ELF-1 (cell line): ENCODE measurements at regions not wholly inside any gene's neighbourhood (a gene's known extent, or its start where the extent isn't known, plus 50 kb on each side); places are given as distances from the start of the nearest gene placed in this dataset.
"Not testable (repeated sequence)": the region's sequence is repeated elsewhere in the genome, so short reads cannot be mapped to it uniquely, and the experiment has no call there.

Experiments used
- DNase-seq: peaks from one replicate; pipeline ENCODE4 v3.0.0-alpha.2; 2016; ENCODE audit warnings: low read depth, low spot score

DNA sequence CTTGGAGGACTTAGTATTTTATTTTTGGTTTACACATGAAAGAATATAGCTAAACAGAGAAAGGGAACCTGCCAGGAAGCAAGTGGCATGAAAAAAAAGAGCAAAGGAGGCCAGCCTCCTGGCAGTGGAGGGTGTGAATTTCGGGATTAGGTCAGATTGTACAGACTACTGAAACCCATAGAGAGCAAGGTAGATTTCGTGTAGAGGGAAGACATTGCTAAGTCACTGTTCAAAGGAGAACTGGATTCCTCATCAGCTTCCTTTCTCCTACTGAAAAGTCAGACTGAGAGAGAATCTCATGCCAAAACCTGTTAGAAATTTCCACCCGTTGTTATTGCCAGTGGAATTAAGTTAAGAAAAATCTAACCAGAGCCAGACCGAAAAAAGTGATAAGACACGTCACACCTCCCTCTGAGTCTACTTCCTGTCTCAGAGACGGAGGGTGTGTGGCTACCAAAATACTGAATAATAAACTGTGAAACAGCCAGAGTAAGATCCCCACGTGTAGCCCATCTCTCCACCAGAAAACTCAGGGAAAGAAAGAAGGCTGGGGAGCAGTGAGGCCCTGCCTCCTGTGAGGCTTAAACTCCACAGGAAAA lies 118.8 kb downstream of the SKIDA1 start:
- no peak for DNase-seq

DNA sequence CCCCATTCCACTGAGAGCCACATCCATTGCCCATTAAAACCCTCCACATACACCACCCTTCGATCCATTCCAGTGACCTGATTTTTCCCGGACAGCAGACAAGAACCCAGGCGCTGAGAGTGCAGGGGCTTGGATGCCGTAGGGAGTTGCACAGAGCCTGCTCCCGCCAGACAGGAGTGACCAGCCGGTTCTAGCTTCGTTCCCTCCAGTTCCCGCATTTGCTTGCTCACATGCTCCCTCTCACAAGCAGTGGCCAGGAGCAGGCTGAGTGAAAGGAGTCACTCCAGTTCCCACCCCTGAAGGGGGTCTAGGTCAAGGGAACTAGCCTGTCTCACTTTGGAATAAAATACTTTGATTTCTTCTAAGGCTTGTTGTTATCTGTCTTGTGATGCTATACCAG lies 119.5 kb downstream of the SKIDA1 start:
- DNase-seq: no peak

DNA sequence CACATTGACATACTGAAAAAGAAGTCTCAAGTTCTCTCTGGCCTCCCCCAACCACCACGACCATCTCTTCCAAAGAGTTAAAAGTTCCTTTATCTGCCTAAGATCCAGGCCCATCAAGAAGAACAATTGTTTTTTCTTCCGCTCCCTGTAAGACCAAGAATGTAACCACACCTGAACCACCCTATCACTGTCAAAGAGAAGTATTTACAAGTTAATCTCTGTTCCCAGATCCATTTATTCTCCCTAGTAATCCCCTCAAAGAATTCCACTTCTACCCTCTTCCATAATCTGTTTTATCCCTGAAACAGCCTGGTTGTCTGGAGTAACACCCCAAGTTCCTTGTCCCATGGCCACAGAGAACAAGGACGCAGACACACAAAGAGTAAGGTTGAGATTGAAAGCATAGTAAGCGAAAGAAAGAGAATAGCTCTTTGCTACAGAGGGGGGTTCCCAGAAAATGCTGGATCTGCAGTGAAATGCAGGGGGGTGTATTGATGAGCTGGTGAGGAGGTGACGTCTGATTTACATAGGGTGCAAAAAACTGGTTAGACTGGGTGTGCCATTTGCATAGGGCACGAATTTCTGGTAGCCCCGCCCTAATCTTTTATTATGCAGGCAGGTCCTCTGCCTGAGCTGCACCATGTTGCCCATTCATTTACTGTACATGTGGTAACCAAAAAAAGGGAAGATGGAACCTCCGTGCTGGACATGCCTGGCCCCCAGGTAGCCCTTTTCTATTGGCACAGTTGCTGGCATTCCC lies 122.0 kb downstream of the SKIDA1 start:
- no peak for DNase-seq

DNA sequence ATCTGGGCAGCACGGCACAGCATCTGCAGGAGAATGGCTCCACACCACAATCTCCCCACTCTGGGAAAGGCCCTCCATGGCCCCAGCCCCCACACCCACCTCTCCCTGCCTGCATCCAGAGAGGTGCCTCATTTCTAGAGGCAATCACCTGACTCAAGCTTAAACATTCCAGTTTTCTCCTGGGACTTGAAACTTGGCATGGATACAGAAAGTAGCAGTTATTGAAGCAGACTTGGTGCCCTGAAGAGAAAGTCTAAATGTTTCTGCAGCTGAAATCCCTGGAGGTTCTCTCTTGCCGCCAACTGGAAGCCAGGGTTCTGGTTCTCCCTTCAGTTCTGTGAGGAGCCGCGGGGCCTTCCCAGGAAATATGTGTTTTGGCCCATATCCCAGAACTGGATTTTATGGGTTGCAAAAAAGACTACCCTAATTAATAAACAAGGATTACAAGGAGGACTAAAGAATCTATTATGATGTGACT lies 122.8 kb downstream of the SKIDA1 start:
- DNase-seq: no peak

DNA sequence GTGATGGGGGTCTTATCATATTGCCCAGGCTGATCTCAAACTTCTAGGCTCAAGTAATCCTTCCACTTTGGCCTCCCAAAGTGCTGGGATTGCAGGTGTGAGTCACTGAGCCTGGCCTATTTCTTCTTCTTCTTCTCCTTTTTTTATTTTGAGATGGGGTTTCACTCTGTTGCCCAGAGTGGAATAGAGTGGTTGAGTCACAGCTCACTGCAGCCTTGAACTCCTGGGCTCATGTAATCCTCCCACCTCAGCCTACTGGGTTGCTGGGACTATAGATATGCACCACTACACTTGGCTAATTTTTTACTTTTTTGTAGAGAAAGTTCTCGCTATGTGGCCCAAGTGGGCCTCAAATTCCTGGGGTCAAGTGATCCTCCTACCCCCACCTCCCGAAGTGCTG lies 124.3 kb downstream of the SKIDA1 start:
- no peak for DNase-seq

DNA sequence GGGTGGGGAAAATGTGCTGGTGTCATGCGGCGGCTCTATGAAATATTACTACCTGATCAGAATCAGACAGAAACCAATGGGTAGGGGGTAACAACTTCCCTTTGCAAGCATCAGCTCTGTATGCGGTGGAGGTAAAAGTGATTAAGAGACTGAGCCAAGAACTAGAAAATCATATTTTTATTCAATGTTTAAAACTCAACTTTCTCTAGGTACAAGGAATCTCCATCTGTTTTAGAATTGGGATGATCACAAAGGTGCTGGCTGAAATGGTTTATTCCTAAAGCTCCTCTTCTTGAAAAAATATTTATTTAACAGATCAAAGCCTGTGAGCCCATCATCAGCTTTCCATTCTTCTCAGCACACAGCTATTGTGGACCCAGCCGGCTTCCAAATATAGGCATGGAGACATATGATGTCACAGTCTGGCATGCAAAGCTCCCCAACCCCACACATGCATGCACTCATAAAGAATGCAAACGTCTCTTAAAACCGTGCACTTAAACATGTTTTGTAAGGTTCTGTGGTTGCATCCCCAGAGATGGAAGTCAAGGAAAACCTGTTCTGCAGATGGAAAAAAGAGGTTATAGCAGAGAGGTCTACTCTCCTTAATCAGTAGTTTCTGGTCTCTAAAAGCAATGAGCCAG lies 126.0 kb downstream of the SKIDA1 start:
- no peak for DNase-seq

DNA sequence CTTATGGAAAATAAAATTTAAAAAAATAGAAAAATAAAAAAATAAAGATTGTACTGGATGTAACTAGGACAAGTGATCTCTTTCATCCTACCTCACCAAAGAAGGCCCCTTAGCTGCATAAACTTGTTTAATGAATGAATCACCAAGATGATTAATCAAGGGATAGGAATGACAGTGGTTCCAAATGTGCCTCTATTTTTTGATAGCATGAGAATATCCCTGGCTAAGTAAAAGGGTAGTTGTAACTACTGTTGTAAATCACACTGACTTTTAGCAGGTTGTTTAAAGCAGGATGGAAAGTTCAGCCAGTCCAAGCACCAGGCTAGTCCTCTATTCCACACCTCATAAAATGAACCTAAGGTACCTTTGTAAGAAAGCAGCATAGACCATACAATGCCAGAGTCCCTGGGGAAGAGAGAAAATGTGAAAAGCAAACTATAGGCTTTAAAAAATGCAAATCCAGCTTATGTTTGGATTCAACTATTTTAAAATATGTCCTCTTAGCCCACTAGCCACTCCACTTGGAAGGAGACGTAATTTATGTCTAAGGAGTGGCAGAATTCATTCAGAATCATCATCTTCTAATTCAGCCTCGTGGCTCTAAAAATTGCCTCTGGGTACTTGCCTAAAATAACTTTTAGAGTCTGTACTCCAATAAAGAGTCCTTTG lies 126.8 kb downstream of the SKIDA1 start:
- no peak for DNase-seq

DNA sequence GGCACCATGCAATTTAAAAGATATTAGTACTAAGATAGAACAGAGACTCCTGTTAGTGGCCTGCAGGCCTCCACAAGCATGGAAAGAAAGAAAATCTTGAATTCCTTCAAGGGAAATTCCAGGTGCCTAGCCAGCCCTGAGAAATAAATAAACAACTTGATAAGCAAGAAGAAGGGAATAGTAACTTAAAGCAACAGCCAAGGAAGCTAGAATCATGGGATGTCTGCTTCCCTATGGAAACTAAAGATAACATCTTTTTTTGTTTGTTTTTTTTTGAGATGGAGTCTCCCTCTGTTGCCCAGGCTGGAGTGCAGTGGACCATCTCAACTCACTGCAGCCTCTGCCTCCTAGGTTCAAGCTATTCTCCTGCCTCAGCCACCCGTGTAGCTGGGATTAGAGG lies 128.6 kb downstream of the SKIDA1 start:
- DNase-seq: no peak

DNA sequence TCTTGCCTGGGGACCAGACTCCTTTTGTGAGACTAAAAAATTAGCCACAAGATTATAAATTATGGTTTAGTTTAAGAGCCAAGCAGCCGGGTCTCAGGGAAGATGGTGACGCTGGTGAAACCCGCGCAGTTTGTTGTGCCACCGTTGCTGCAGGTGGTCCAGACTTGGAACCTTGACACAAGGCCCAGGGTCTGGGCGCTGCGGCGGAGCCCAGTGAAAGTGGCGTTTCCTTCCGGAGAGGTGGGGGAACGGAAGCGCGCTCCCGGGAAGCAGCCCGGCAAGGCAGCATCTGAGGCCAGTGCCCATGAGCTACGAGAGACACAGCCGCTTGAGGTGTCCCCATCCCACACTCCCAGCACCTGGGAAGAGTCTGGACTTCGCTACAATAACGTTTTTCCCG lies 131.6 kb downstream of the SKIDA1 start:
- no peak for DNase-seq

DNA sequence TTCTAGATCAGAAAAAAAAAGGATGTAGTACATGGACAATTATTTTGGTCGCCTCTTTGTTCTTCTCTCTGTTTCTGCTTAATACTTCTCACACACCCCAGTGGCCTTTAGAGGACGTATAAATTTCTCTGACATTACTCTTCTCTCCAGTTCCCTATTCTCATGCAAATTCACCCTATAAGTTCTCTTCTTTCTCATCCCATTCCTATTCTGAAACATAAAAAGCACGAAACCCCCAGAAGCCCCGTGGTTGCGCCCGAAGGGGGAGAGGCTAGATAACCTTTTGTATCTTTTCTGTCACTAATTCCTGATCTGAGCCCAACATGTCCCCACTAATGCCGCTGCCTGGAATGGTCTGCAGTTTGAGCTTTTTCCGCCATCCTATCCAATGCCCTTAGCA lies 136.9 kb downstream of the SKIDA1 start:
- DNase-seq: peak; percentile 55

DNA sequence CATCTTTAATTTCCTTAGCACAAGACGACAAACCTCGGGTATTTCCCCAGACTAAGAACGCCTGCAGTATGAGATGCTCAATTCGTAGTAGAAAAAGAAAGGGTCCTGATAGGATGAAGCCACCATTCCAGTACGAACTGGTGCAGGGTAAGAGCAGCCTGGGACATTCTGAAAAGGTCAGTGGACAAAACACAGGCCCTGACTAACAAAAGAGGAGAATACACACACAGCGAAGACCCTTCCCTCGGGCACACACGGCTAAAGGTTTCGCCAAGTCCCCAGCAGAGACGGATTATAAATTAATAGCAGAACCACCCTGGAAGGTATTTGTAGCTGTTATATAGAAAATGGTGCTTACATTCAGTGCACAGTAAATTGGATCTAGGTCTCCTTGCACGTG lies 137.6 kb downstream of the SKIDA1 start:
- DNase-seq: peak; percentile 84

DNA sequence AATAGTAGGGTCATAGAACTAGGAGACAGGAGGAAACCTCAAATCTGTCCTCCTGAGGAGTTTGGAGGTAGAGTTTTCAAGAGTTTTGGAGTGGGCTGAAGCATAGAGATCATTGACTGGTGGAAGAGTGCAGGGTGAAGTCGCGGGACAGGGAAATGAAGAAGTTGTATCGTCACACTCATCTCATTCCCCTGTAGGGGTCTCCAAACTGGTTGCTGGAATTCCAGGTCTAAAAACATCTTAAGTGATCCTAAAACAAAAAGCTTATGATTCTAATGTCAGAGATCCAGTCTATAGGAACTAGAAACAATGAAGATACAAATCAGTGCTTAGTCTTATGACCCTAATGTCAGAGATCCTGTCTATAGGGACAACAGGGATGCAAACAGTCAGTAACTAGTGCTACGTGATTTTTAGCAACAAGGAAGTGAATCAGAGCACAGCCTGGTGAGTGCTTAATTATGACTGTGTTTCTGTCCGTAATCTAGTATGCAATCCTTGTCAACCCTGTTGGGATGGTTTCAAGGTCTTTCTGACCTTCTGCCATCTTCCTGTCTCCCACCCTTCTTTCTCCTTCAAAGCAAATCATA lies 139.4 kb downstream of the SKIDA1 start:
- no peak for DNase-seq

DNA sequence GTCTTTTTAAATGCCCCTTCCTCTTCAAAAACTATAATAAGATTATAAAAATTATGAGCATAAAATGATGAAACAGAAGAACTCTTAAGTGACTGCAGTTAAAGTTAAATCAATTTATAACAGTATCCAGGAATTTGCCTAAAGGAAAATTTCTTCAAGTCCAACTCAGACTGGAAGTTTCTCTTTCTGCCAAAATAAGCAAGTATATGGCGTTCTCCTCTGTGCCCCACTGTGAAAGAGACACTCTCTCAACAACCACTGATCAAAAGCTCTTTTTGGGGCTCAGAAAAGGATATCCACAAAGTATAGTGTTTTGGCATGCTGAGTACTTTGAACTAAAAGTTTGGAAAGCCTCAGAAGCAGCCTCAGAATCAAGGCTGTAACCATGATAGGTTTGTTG lies 139.9 kb downstream of the SKIDA1 start:
- DNase-seq: no peak

DNA sequence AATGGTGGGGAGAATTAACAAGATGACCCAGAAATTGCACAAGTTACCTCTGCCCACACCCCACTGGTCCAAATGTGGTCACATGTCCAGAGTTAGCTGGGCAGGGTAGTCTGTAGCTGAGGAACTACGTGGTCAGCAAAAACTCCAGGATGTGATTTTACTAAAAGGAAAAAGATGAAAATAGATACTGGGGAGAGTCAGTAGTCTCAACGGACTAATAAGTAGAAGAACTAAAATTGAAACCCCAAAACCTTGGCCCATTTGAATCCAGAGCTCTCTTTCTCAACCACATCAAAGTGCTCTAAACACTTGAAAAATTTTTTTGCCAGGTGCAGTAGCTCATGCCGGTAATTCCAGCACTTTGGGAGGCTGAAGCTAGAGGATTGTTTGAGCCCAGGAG lies 146.3 kb downstream of the SKIDA1 start:
- DNase-seq: no peak

DNA sequence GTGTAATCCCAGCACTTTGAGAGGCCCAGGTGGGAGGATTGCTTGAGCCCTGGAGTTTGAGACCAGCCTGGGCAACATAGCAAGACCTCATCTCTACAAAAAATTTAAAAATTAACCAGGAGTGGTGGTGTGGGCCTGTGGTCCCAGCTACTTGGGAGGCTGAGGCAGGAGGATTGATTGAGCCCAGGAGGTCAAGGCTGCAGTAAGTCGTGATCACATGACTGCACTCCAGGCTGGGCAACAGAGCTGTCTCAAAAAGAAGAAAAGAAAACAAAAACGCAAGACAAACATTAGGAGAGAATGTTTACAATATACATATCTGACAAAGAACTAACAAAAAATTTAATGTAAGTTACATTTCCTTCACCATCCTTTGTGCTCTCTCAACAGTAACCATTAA lies 150.2 kb downstream of the SKIDA1 start:
- not testable (repeated sequence) for DNase-seq

DNA sequence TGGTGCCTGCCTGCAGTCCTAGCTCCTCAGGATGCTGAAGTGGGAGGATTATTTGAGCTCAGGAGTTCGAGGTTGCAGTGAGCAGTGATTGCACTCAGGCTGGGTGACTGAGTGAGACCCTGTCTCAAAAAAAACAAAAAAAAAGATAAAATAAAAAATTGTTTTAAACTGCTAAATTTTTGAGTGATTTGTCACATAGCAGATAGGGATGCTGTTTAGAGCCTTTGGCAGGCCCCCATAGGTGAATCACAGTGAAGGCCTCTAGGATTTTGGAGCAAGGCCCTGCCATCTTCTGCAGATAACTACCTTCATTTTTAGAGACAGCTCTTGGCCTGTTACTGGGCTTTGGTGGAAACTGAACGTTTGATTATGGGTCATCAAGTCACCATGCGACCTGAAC lies 151.6 kb downstream of the SKIDA1 start:
- DNase-seq: not testable (repeated sequence)

DNA sequence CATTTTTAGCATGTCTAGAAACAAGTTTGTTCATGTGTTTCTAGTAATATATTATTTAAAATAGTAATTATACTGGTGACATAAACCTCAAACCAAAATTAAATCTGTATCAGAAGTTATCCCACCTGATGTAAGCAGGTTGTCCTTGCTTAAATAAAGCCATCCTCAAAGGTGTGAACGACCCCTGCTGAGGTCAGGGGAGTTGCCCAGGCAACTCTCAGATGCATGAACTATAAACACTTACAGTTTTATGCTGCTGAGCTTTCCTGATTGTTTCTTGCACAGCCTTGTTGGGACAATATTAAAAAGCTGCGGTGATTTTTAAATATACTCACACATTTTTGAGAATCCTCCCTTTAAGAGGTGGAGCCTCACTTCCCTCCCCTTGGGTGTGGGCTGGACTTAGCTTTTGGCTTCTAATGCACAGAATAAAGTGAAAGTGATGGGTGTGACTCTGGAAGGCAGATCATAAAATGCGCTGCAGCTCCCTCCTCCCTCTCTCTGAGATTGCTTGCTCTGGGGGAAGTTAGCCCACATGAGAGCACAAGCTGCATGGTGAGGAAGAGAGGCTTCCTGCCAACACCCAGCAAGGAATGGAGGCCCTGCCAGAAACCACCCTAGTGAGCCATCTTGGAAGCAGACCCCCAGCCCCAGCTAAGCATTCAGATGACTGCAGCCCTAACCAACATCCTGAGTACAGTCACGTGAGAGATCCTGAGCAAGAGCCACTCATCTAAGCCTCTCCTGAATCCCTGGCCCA lies 152.7 kb downstream of the SKIDA1 start:
- peak; percentile 68 for DNase-seq

DNA sequence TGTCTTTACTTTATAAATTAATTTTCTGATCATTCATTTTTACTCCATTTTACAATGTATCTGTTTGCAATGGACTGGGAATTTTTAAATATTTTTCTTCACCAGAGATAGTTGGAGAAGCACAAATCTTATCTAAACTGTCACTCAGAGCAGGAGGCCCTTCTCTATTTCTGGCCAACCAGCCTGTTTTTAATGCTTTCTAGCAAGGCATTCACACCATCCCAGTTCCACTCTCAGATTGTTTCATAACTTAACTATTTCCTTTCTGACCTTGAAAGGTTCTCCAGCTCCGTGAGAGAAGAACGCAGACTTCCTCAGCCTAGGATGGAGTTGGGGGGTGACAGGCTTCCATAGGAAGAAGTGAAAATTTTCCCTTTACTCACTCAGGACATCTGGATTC lies 155.8 kb downstream of the SKIDA1 start:
- DNase-seq: no peak

DNA sequence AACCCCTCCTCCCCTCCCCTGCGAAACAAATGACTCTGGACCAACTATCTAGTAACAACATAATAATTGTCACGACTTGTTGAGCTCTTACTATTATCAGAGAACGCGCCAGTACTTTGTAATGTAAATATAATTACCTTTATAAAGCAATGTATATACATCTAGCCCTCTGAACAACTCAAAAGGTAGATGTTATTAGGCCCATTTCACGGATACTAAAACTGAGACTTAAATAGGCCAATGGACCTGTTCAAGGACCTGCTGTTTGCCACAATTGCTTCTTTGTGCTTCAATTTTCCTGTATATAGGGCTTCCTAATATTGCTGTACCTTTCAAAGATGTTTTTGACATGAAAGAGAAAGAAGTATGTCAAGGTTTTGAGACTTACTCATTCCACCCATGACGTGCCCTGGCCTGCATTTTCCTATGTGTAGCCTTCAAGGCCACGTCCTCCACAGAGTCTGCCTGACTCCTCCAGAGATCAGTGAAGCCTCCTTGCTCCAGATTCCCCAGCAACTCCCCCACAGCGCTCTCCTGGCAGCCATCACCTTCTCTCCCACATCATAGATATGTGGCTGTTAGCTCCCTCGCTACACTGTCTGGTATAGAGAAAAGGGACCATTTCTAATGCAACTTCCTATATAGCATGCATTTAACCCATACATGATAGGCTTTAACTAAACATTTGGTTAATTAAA lies 156.6 kb downstream of the SKIDA1 start:
- DNase-seq: no peak

DNA sequence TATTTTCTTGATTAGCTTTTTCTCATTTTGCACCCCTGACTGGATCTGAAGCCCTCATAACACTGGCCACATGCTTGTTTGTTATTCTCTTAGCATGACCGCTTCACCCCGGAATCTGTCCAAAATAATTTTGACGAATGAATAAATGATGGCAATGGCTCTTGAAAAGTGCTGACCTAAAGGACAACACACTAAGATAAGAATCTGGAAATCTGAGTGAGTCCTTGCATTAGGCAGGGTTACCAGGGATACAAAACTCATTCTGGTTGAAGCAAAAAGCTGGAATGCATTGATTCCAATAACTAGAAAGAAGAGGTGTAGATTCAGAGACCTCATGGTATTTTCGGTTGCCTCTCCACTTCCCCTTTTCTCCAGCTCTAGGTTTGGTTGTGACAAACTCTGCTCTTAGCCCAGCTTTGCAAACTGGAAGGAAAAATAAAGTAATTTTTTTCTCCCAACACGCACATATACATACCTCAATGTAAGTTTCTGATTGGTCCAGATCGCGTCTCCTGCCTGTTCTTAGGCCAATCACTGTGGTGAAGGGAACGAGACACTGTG lies 157.4 kb downstream of the SKIDA1 start:
- no peak for DNase-seq
